Loucy (cell line): ENCODE measurements at regions not wholly inside any gene's neighbourhood (a gene's known extent, or its start where the extent isn't known, plus 50 kb on each side); places are given as distances from the start of the nearest gene placed in this dataset.

Experiments used
- H2AFZ ChIP-seq: fragments of 200-600 bp; sonication (generic); 2 replicates; pipeline ENCODE4 v1.6.0; 2016; ENCODE audit warnings: antibody characterized with exemption, mild to moderate bottlenecking, low read length, moderate library complexity
- H3F3A ChIP-seq: fragments of 200-600 bp; 2 replicates; pipeline ENCODE4 v1.6.0; 2016; ENCODE audit warnings: antibody characterized with exemption, low read depth, mild to moderate bottlenecking
- H3K27me3 ChIP-seq: fragments of 200-600 bp; sonication (generic); 2 replicates; pipeline ENCODE4 v1.6.1; 2014; ENCODE audit warnings: low read length, mild to moderate bottlenecking; ENCODE audit not compliant: insufficient read depth, poor library complexity, severe bottlenecking
- H3K36me3 ChIP-seq: fragments of 200-600 bp; sonication (generic); 2 replicates; pipeline ENCODE4 v1.6.1; 2016; ENCODE audit warnings: low read length; ENCODE audit not compliant: insufficient read depth
- H3K4me1 ChIP-seq: fragments of 200-600 bp; sonication (generic); 2 replicates; pipeline ENCODE4 v1.5.1; 2014; ENCODE audit warnings: low read length, mild to moderate bottlenecking; ENCODE audit not compliant: insufficient read depth, poor library complexity, severe bottlenecking
- H3K4me2 ChIP-seq: fragments of 200-600 bp; sonication (generic); 2 replicates; pipeline ENCODE4 v1.6.0; 2014; ENCODE audit warnings: antibody characterized with exemption, low read length, low read depth, mild to moderate bottlenecking; ENCODE audit not compliant: poor library complexity, severe bottlenecking
- H3K4me3 ChIP-seq: fragments of 200-600 bp; sonication (generic); 2 replicates; pipeline ENCODE4 v1.5.1; 2014; ENCODE audit warnings: low read length, mild to moderate bottlenecking, mixed read lengths; ENCODE audit not compliant: poor library complexity, severe bottlenecking
- H3K79me2 ChIP-seq: fragments of 200-600 bp; sonication (generic); 2 replicates; pipeline ENCODE4 v1.6.1; 2014; ENCODE audit warnings: low read length; ENCODE audit not compliant: insufficient read depth
- H3K9ac ChIP-seq: fragments of 200-600 bp; sonication (generic); 2 replicates; pipeline ENCODE4 v1.6.0; 2014; ENCODE audit warnings: mild to moderate bottlenecking, low read depth, low read length, moderate library complexity; ENCODE audit not compliant: poor library complexity, severe bottlenecking
- H3K9me2 ChIP-seq: fragments of 200-600 bp; sonication (generic); replicated peaks from 2 replicates; pipeline ENCODE4 v1.6.1; 2016; ENCODE audit warnings: low read depth, low read length, mixed read lengths
- H3K9me3 ChIP-seq: fragments of 200-600 bp; sonication (generic); 2 replicates; pipeline ENCODE4 v1.6.1; 2014; ENCODE audit warnings: mild to moderate bottlenecking, antibody characterized with exemption, low read length, low read depth; ENCODE audit not compliant: insufficient read depth
- H4K20me1 ChIP-seq: fragments of 200-600 bp; sonication (generic); 2 replicates; pipeline ENCODE4 v1.6.0; 2014; ENCODE audit warnings: antibody characterized with exemption, low read length, mild to moderate bottlenecking; ENCODE audit not compliant: insufficient read depth, poor library complexity, severe bottlenecking
- EZH2phosphoT487 ChIP-seq: fragments of 200-600 bp; IDR thresholded peaks from 2 replicates; pipeline ENCODE4 v1.6.1; 2018; ENCODE audit warnings: antibody characterized with exemption, mild to moderate bottlenecking, moderate library complexity, borderline replicate concordance
- TF ChIP-seq, protein P1 (sequence below): fragments of 200-600 bp; sonication (generic); conservative IDR thresholded peaks from 2 replicates; pipeline ENCODE4 v1.5.1; 2014; ENCODE audit warnings: mild to moderate bottlenecking, antibody characterized with exemption, low read length

- Histone ChIP-seq H3K9ac (no peak overlapping the region), H3K4me2 (no peak overlapping the region)
These were observed 57.7 kb upstream of the LINC01488 start for GRCh38 chr11:69423611-69424385.

GRCh38 chr11:69424748-69425147, 56.7 kb upstream of the LINC01488 start:
- Histone ChIP-seq H3K4me3 (no peak overlapping the region), H3K4me1 (no peaks in the 10 kb centered on the region), H3K9me3 (peaks cover 8% of the 10 kb centered on the region; the same call in 1 of the 2 replicates), H3K36me3 (no peaks in the 10 kb centered on the region), H3F3A (no peaks in the 10 kb centered on the region), H3K9ac (no peak overlapping the region), H3K27me3 (no peaks in the 10 kb centered on the region), H3K9me2 (no peaks in the 10 kb centered on the region), H2AFZ (no peak overlapping the region), H3K79me2 (no peaks in the 10 kb centered on the region), H4K20me1 (no peaks in the 10 kb centered on the region), H3K4me2 (no peak overlapping the region)
- TF ChIP-seq, protein P1, sequence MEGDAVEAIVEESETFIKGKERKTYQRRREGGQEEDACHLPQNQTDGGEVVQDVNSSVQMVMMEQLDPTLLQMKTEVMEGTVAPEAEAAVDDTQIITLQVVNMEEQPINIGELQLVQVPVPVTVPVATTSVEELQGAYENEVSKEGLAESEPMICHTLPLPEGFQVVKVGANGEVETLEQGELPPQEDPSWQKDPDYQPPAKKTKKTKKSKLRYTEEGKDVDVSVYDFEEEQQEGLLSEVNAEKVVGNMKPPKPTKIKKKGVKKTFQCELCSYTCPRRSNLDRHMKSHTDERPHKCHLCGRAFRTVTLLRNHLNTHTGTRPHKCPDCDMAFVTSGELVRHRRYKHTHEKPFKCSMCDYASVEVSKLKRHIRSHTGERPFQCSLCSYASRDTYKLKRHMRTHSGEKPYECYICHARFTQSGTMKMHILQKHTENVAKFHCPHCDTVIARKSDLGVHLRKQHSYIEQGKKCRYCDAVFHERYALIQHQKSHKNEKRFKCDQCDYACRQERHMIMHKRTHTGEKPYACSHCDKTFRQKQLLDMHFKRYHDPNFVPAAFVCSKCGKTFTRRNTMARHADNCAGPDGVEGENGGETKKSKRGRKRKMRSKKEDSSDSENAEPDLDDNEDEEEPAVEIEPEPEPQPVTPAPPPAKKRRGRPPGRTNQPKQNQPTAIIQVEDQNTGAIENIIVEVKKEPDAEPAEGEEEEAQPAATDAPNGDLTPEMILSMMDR, result no peak
- no peak for TF ChIP-seq EZH2phosphoT487

More at GRCh38 chr11:69423611-69424385, 57.7 kb upstream of the LINC01488 start:
- Histone ChIP-seq H3K27me3 (no peaks in the 10 kb centered on the region), H3K9me3 (peaks cover 8% of the 10 kb centered on the region; the same call in 1 of the 2 replicates), H3F3A (no peaks in the 10 kb centered on the region), H3K36me3 (no peaks in the 10 kb centered on the region), H3K9me2 (no peaks in the 10 kb centered on the region), H3K4me3 (no peak overlapping the region), H3K4me1 (no peaks in the 10 kb centered on the region), H4K20me1 (no peaks in the 10 kb centered on the region), H3K79me2 (no peaks in the 10 kb centered on the region), H2AFZ (no peak overlapping the region)
- TF ChIP-seq, protein P1, result no peak
- no peak for TF ChIP-seq EZH2phosphoT487

DNA sequence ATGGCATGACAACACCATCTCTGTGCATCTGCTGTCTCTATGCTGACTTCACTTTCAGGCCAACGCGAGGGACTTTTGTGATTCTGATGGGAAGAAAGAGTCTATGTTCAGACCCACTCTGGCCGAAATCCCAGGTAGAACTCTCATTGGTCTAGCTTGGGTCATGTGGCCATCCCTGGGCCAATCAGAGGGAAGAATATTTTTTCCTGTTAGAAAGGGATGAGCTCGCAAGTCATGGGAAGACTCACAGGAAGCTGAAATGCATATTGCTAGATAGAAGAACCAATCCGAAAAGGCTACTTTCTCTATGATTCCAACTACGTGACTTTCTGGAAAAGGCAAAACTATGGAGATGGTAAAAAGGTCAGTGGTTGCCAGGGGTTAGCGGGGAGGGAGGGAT, 56.0 kb upstream of the LINC01488 start:
- Histone ChIP-seq H3K4me3 (no peak overlapping the region), H3K4me2 (no peak overlapping the region), H2AFZ (no peak overlapping the region), H3K9me3 (peaks cover 8% of the 10 kb centered on the region; the same call in 1 of the 2 replicates), H3K79me2 (no peaks in the 10 kb centered on the region), H3K9me2 (no peaks in the 10 kb centered on the region), H3K9ac (no peak overlapping the region), H3K36me3 (no peaks in the 10 kb centered on the region), H3K27me3 (no peaks in the 10 kb centered on the region), H3F3A (no peaks in the 10 kb centered on the region), H4K20me1 (no peaks in the 10 kb centered on the region), H3K4me1 (no peaks in the 10 kb centered on the region)
- no peak for TF ChIP-seq EZH2phosphoT487
- TF ChIP-seq, protein P1, result no peak
